Pons (tissue), 1 donor: ENCODE measurements at regions not wholly inside any gene's neighbourhood (a gene's known extent, or its start where the extent isn't known, plus 50 kb on each side); places are given as distances from the start of the nearest gene placed in this dataset.

ENCODE experiments used
- DNase-seq: peaks from one replicate; pipeline ENCODE4 v3.0.0-alpha.2; 2016; ENCODE audit warnings: low spot score

GRCh38 chr3:11089931-11090330 lies 64.4 kb upstream of the HRH1 start:
- DNase-seq = no peak

DNA sequence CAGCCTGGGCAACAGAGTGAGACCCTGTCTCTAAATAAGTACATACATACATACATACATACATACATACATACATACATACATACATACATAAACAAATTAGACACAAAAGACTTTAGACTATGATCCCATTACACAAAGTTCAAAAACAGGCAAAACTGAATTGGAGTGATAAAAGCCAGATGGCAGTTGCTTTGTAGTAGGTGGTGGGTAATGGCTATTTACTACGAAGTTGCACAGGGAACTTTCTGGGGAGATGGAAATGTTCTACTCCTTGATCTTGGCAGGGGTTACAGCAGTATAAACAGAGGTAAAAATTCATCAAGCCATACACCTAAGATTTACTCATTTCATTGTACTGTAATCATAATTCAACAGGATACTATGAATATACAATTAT lies 63.7 kb upstream of the HRH1 start:
- DNase-seq = no peak

GRCh38 chr3:11091088-11091590 lies 63.2 kb upstream of the HRH1 start:
- no peak for DNase-seq

DNA sequence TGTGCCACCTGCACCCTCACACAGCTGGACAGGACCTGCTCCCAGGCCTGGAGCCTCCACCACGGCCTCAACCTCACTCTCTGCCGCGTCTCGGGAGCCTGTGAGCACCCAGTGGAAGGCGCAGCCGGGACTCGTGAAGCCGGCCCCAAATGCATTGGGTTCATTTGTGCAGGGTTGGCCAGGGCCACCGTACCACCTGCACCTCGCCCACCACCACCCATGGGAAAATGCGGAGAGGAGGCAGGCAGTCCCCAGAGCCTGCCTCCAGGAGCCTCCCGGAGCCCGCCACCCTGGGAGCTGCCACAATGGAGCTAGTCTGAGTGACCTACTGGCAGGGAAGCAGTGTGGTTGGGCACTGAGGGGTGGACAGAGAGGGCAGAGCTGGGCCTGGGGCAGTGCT lies 62.5 kb upstream of the HRH1 start:
- no peak for DNase-seq

DNA sequence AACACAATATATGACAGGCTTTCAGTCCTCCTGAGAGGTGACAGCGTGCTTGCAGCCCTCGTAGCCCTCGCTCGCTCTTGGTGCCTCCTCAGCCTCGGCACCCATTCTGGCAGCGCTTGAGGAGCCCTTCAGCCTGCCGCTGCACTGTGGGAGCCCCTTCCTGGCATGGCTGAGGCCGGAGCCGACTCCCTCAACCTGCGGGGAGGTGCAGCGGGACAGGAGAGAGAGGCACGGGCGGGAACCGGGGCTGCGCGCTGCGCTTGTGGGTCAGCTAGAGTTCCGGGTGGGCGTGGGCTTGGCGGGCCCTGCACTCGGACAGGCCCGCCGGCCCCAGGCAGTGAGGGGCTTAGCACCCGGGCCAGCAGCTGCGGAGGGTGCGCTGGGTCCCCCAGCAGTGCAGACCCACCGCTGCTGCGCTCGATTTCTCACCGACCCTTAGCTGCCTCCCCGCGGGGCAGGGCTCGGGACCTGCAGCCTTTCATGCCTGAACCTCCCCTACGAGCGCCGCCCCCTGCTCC lies 60.4 kb upstream of the HRH1 start:
- no peak for DNase-seq

DNA sequence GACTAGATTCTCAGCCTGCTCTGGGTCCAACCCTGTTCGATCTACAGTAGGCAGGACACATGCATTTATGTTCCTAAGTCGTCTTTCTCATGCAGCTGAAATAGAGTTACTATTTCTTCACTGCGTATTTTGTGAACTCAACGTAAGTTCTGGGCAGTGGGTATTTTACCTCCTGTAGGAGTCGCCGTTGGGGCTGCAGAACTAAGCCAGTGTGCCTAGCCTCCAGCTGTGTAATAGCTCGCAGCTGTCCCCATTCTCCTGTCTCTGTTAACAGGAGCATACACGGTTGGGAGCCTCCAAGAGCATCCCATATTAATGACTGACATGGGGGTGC lies 58.4 kb upstream of the HRH1 start:
- no peak for DNase-seq

DNA sequence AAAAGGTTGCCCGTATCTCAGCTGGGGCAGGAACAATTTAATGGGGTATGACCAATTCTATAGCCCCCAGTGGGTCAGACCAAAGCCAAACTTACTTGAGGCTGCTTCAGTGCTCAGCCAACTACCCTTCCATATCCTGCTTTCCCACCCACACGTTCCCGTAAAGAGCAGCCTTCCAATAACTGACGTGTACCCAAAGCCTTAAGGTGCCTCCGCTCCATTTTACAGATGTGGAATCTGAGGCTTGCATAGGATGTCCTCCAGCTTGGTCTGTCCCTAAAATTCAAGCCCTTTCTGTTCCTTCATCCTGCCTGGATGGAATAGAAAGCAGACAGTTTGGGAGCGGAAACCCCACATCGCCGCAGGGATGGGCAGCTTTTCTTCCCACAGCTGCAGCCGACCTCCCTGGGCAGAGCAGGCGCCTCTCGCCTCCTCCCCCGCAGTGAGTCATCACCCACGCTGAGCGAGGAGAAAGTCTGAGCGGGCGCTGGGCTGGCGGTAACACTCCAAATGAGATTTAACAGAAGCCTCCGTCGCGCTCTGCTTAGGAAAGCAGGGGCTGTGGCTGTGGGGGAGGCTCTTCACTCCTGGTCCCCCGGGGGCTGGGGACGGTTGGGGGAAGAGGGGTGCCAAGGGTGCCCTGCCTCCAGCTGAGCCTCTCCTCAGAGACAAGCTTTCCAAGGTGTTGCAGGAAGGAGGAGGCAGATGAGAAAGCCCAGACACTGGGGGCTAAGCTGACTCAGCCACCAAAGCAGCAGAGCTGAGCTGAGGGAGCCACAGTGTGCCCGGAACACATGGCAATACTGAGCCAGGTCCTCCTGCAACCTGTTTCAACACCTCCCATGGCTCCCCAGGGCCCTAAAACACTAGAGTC lies 57.8 kb upstream of the HRH1 start:
- peak; percentile 2 for DNase-seq

GRCh38 chr3:11099306-11099705 lies 55.0 kb upstream of the HRH1 start:
- DNase-seq = no peak
